A673 (cell line): ENCODE measurements at regions not wholly inside any gene's neighbourhood (a gene's known extent, or its start where the extent isn't known, plus 50 kb on each side); places are given as distances from the start of the nearest gene placed in this dataset.

Source experiments
- BruUV-seq: library from RNA; stranded (reverse); fragments of 400-500 nt; replicated peaks from 2 replicates; lab custom pipeline; 2021; lab: Mats Ljungman, UMichigan
- CTCF ChIA-PET: fragments of 300-600 bp; sonication (Branson Sonifier 250); formaldehyde crosslinking; loops from one replicate; lab custom pipeline; 2022; ENCODE audit warnings: antibody characterized with exemption; lab: Charles Lee
- POLR2A ChIA-PET: fragments of 300-600 bp; sonication (Branson Sonifier 250); formaldehyde crosslinking; loops from one replicate; lab custom pipeline; 2022; ENCODE audit warnings: antibody characterized with exemption; ENCODE audit not compliant: low non-redundant PET; lab: Charles Lee
- DNase-seq: peaks from one replicate; pipeline ENCODE4 v3.0.0-alpha.2; 2015; ENCODE audit warnings: low spot score
- H3K27ac ChIP-seq: fragments of 200-600 bp; sonication (generic); 2 replicates; pipeline ENCODE4 v1.5.1; 2016; ENCODE audit warnings: mixed run types, low read depth, mild to moderate bottlenecking, mixed read lengths, antibody characterized with exemption, low read length; ENCODE audit not compliant: poor library complexity, severe bottlenecking
- H3K27me3 ChIP-seq: fragments of 200-600 bp; sonication (generic); replicated peaks from 2 replicates; pipeline ENCODE4 v1.6.1; 2017; ENCODE audit warnings: mixed run types, low read depth, mild to moderate bottlenecking, mixed read lengths, antibody characterized with exemption, low read length; ENCODE audit not compliant: insufficient read depth, poor library complexity
- H3K36me3 ChIP-seq: fragments of 200-600 bp; sonication (generic); 2 replicates; pipeline ENCODE4 v1.6.1; 2016; ENCODE audit warnings: mixed run types, mild to moderate bottlenecking, mixed read lengths, antibody characterized with exemption, low read length; ENCODE audit not compliant: insufficient read depth, poor library complexity, severe bottlenecking
- H3K4me1 ChIP-seq: fragments of 200-600 bp; sonication (generic); 2 replicates; pipeline ENCODE4 v1.6.1; 2017; ENCODE audit warnings: mixed run types, mild to moderate bottlenecking, mixed read lengths, antibody characterized with exemption, low read length; ENCODE audit not compliant: insufficient read depth, poor library complexity, severe bottlenecking
- H3K4me3 ChIP-seq: fragments of 200-600 bp; sonication (generic); 2 replicates; pipeline ENCODE4 v1.5.1; 2016; ENCODE audit warnings: low read depth, mixed run types, mild to moderate bottlenecking, mixed read lengths, low read length; ENCODE audit not compliant: poor library complexity, severe bottlenecking
- H3K9me3 ChIP-seq: fragments of 200-600 bp; sonication (generic); 2 replicates; pipeline ENCODE4 v1.6.1; 2016; ENCODE audit warnings: mixed run types, low read depth, mild to moderate bottlenecking, mixed read lengths, antibody characterized with exemption, low read length; ENCODE audit not compliant: poor library complexity, severe bottlenecking
- CTCF ChIP-seq: fragments of 300-800, 200-600 bp; sonication (generic); conservative IDR thresholded peaks from 2 replicates; pipeline ENCODE4 v1.5.1; 2017; ENCODE audit warnings: low read depth, mild to moderate bottlenecking, antibody characterized with exemption, low read length, moderate library complexity, mixed read lengths
- EZH2 ChIP-seq: fragments of 200-600 bp; sonication (generic); IDR thresholded peaks from 2 replicates; pipeline ENCODE4 v1.6.1; 2017; ENCODE audit warnings: borderline replicate concordance, low read depth, mild to moderate bottlenecking, mixed read lengths, antibody characterized with exemption, low read length; ENCODE audit not compliant: poor library complexity, severe bottlenecking
- intact Hi-C: fragments of 100-400 bp; cut with micrococcal nuclease; formaldehyde crosslinking; loops from one replicate; pipeline ENCODE4 v1.10.0; 2022; ENCODE audit not compliant: unreplicated experiment

DNA sequence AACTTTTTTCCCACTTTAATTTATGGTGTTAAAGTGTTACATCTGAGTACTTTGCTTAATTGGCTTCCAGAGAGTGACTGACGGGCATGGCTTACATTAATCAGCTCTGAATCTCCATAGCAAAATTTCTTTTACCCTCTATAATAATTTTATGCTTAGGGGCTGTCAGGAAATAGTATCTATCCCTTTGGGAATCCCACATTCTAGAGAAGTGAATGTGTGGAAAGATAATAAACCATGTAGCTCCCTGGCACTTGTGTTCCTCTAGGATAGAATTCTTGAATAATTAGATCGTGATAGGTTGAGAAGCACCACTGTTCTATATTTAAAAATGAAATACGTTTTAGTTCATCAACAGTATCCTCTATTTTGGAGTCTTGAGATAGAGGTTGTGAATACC lies 89.6 kb downstream of the DNAJB9 start:
- DNase-seq = peak; percentile 45
- H3K4me1 ChIP-seq = peaks cover 45% of the 10 kb centered on the region
- TF ChIP-seq EZH2 = no peak
- no peak for TF ChIP-seq CTCF
- CTCF ChIA-PET = no interaction called here
- POLR2A ChIA-PET = no interaction called here
- intact Hi-C loops = loop anchor here (2.0 kb wide), 1 partner anchor 112 kb away; no protein-coding TSS in a partner anchor
- no peaks in the 10 kb centered on the region for H3K27me3 ChIP-seq
- H3K36me3 ChIP-seq = no peaks in the 10 kb centered on the region
- BruUV-seq = no TSS peak
- no peaks in the 10 kb centered on the region for H3K9me3 ChIP-seq
- H3K27ac ChIP-seq = no peak overlapping the region
- no peak overlapping the region for H3K4me3 ChIP-seq

DNA sequence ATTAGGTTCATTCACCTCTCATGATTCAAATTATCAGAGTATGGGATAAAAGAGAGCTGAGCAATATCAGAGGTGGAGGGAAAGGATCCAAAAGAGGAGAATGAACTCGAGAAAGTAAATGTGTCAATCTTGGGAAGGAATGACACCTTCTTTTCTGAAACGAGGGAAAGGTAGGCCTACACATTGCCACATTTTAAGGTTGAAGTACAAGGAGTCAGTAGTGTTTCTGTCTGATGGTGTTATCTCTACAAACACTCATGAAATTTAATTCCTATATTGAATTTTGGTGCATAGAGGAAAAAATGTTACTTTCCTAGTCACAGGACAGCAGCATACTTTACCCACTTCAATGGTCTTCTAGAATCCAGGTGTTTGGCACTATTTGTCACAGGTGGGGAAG lies 90.2 kb downstream of the DNAJB9 start:
- DNase-seq = no peak
- intact Hi-C loops = loop anchor here (2.0 to 10.0 kb wide), 3 partner anchors 111 to 505 kb away; no protein-coding TSS in a partner anchor
- H3K9me3 ChIP-seq = no peaks in the 10 kb centered on the region
- CTCF ChIA-PET = interaction anchor here (0.6 to 1.3 kb wide), 5 partner anchors 94 to 165 kb away, joined by 3 to 13 read pairs (median 4); no protein-coding TSS in a partner anchor
- no peak overlapping the region for H3K27ac ChIP-seq
- H3K36me3 ChIP-seq = no peaks in the 10 kb centered on the region
- no peaks in the 10 kb centered on the region for H3K27me3 ChIP-seq
- TF ChIP-seq CTCF (no peak), EZH2 (no peak)
- BruUV-seq = no TSS peak
- no peak overlapping the region for H3K4me3 ChIP-seq
- POLR2A ChIA-PET = interaction anchor here (0.6 kb wide), 1 partner anchor 111 kb away, joined by 4 read pairs; no protein-coding TSS in a partner anchor
- peaks cover 45% of the 10 kb centered on the region for H3K4me1 ChIP-seq

DNA sequence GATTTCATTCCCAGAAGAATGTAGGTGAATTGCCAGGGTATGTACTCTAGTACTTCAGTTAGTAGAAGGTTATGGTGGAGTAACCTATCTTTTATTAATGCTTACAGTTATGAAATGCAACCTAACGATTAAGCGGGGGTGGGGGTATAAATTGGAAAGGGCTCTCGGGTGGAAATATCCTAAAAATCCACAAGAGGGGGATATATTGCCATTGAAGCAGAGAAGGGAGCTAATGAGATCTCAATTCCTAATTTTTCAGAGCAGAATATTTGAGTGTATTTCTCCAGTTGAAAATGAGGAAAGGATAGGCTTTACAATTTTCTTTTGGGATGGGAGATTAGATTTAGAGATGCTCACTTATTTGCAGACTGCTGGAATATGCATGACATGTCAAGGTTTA lies 90.8 kb downstream of the DNAJB9 start:
- Histone ChIP-seq H3K4me1 (peaks cover 45% of the 10 kb centered on the region), H3K27ac (no peak overlapping the region), H3K9me3 (no peaks in the 10 kb centered on the region), H3K4me3 (no peak overlapping the region), H3K36me3 (no peaks in the 10 kb centered on the region), H3K27me3 (no peaks in the 10 kb centered on the region)
- TF ChIP-seq CTCF (peak; percentile 73), EZH2 (no peak)
- intact Hi-C loops = loop anchor here (5.0 to 10.0 kb wide), 2 partner anchors 312 to 504 kb away; no protein-coding TSS in a partner anchor
- CTCF ChIA-PET = interaction anchor here (0.6 to 1.3 kb wide), 6 partner anchors 94 to 165 kb away, joined by 3 to 13 read pairs (median 4); no protein-coding TSS in a partner anchor
- no TSS peak for BruUV-seq
- POLR2A ChIA-PET = interaction anchor here (0.6 kb wide), 1 partner anchor 110 kb away, joined by 4 read pairs; no protein-coding TSS in a partner anchor
- peak; percentile 71 for DNase-seq
